ENCODE measurements at regions not wholly inside any gene's neighbourhood (a gene's known extent, or its start where the extent isn't known, plus 50 kb on each side); places are given as distances from the start of the nearest gene placed in this dataset.

- TF ChIP-seq, protein P1, sequence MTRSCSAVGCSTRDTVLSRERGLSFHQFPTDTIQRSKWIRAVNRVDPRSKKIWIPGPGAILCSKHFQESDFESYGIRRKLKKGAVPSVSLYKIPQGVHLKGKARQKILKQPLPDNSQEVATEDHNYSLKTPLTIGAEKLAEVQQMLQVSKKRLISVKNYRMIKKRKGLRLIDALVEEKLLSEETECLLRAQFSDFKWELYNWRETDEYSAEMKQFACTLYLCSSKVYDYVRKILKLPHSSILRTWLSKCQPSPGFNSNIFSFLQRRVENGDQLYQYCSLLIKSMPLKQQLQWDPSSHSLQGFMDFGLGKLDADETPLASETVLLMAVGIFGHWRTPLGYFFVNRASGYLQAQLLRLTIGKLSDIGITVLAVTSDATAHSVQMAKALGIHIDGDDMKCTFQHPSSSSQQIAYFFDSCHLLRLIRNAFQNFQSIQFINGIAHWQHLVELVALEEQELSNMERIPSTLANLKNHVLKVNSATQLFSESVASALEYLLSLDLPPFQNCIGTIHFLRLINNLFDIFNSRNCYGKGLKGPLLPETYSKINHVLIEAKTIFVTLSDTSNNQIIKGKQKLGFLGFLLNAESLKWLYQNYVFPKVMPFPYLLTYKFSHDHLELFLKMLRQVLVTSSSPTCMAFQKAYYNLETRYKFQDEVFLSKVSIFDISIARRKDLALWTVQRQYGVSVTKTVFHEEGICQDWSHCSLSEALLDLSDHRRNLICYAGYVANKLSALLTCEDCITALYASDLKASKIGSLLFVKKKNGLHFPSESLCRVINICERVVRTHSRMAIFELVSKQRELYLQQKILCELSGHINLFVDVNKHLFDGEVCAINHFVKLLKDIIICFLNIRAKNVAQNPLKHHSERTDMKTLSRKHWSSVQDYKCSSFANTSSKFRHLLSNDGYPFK (CRISPR knock-in tag; IDR thresholded peaks at IDR 0.05; ENCODE audit: borderline replicate concordance): no peak
- no peak for TF ChIP-seq ZNF251 (CRISPR knock-in tag; IDR thresholded peaks at IDR 0.05)
- TF ChIP-seq, protein P2, sequence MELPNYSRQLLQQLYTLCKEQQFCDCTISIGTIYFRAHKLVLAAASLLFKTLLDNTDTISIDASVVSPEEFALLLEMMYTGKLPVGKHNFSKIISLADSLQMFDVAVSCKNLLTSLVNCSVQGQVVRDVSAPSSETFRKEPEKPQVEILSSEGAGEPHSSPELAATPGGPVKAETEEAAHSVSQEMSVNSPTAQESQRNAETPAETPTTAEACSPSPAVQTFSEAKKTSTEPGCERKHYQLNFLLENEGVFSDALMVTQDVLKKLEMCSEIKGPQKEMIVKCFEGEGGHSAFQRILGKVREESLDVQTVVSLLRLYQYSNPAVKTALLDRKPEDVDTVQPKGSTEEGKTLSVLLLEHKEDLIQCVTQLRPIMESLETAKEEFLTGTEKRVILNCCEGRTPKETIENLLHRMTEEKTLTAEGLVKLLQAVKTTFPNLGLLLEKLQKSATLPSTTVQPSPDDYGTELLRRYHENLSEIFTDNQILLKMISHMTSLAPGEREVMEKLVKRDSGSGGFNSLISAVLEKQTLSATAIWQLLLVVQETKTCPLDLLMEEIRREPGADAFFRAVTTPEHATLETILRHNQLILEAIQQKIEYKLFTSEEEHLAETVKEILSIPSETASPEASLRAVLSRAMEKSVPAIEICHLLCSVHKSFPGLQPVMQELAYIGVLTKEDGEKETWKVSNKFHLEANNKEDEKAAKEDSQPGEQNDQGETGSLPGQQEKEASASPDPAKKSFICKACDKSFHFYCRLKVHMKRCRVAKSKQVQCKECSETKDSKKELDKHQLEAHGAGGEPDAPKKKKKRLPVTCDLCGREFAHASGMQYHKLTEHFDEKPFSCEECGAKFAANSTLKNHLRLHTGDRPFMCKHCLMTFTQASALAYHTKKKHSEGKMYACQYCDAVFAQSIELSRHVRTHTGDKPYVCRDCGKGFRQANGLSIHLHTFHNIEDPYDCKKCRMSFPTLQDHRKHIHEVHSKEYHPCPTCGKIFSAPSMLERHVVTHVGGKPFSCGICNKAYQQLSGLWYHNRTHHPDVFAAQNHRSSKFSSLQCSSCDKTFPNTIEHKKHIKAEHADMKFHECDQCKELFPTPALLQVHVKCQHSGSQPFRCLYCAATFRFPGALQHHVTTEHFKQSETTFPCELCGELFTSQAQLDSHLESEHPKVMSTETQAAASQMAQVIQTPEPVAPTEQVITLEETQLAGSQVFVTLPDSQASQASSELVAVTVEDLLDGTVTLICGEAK (IDR thresholded peaks at IDR 0.05): no peak
- TF ChIP-seq, protein P2 (CRISPR knock-in tag; IDR thresholded peaks at IDR 0.05): no peak
- TF ChIP-seq GLI4 (CRISPR knock-in tag; IDR thresholded peaks at IDR 0.05; ENCODE audit: borderline replicate concordance): no peak
Measured at GRCh38 chr4:22322996-22323395, 192.9 kb downstream of the ADGRA3 start (continued).
